Peyer's patch (tissue), 4 donors: ENCODE measurements at regions not wholly inside any gene's neighbourhood (a gene's known extent, or its start where the extent isn't known, plus 50 kb on each side); places are given as distances from the start of the nearest gene placed in this dataset.

Experiments used
- DNase-seq, 3 donors: peaks; one replicate each; pipeline ENCODE4 v3.0.0-alpha.2; 2017 to 2019
- H3K27ac ChIP-seq, 4 donors: fragments of 200-600 bp; sonication (generic); one replicate each; pipeline ENCODE4 v1.5.1; 2016 to 2019
- H3K27me3 ChIP-seq, 2 donors: fragments of 200-600 bp; sonication (generic); one replicate each; pipeline ENCODE4 v1.5.1; 2019
- H3K36me3 ChIP-seq, 3 donors: fragments of 200-600 bp; sonication (generic); one replicate each; pipeline ENCODE4 v1.5.1; 2016 to 2019
- H3K4me1 ChIP-seq, 4 donors: fragments of 200-600 bp; sonication (generic); one replicate each; pipeline ENCODE4 v1.5.1; 2016 to 2019
- H3K4me3 ChIP-seq, 4 donors: fragments of 200-600 bp; sonication (generic); 1 replicate in 3 of 4; 2 replicates in 1 of 4; pipeline ENCODE4 v1.5.1; 2016 to 2019; ENCODE audit warnings: mild to moderate bottlenecking in 1 of 4
- H3K9me3 ChIP-seq, 4 donors: fragments of 200-600 bp; sonication (generic); one replicate each; pipeline ENCODE4 v1.5.1; 2016 to 2019; ENCODE audit warnings: mild to moderate bottlenecking in 1 of 4
- POLR2A ChIP-seq, 2 donors: fragments of 450-650 bp; IDR thresholded peaks; one replicate each; pipeline ENCODE4 v1.5.1; 2017; ENCODE audit warnings: antibody characterized with exemption in 2 of 2, mild to moderate bottlenecking in 2 of 2, moderate library complexity in 2 of 2
- TF ChIP-seq, protein P1 (sequence below), 6 experiments: fragments of 450-650 bp in 4 of 6; fragments of 200-600 bp in 2 of 6; sonication (generic) in 1 of 6; IDR thresholded peaks; one replicate each; pipeline ENCODE4 v1.5.1; 2017 to 2019; ENCODE audit warnings: antibody characterized with exemption in 6 of 6, mild to moderate bottlenecking in 3 of 6, moderate library complexity in 1 of 6

DNA sequence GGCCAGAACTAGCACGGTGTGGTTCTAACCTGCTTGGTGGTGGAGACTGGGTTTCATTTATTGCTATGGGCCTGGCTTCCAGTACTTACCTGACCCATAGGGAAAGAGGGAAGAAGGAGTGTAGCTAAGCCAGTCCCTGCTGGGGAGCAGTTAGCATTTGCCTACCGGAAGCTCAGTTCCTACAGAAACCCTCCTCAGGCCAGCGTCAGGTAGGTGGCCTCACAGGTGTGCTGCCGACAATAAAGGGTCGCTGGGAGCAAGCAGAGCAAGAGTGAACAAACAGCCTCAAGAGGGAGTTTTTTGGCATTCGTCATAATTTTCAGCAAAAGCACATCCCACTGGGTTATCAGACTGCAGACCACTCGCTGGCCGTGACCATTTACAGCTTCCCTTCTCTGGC is 740.6 kb upstream of the TENM3 start:
- TF ChIP-seq, protein P1, sequence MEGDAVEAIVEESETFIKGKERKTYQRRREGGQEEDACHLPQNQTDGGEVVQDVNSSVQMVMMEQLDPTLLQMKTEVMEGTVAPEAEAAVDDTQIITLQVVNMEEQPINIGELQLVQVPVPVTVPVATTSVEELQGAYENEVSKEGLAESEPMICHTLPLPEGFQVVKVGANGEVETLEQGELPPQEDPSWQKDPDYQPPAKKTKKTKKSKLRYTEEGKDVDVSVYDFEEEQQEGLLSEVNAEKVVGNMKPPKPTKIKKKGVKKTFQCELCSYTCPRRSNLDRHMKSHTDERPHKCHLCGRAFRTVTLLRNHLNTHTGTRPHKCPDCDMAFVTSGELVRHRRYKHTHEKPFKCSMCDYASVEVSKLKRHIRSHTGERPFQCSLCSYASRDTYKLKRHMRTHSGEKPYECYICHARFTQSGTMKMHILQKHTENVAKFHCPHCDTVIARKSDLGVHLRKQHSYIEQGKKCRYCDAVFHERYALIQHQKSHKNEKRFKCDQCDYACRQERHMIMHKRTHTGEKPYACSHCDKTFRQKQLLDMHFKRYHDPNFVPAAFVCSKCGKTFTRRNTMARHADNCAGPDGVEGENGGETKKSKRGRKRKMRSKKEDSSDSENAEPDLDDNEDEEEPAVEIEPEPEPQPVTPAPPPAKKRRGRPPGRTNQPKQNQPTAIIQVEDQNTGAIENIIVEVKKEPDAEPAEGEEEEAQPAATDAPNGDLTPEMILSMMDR (IDR thresholded peaks at IDR 0.05) = no peak
- no peak for TF ChIP-seq POLR2A (IDR thresholded peaks at IDR 0.05)
- H3K4me1 ChIP-seq = no peaks in the 10 kb centered on the region
- no peaks in the 10 kb centered on the region for H3K36me3 ChIP-seq
- H3K4me3 ChIP-seq = no peak overlapping the region
- no peaks in the 10 kb centered on the region for H3K27me3 ChIP-seq
- no peak overlapping the region for H3K27ac ChIP-seq
- no peaks in the 10 kb centered on the region for H3K9me3 ChIP-seq
- no peak for DNase-seq

DNA sequence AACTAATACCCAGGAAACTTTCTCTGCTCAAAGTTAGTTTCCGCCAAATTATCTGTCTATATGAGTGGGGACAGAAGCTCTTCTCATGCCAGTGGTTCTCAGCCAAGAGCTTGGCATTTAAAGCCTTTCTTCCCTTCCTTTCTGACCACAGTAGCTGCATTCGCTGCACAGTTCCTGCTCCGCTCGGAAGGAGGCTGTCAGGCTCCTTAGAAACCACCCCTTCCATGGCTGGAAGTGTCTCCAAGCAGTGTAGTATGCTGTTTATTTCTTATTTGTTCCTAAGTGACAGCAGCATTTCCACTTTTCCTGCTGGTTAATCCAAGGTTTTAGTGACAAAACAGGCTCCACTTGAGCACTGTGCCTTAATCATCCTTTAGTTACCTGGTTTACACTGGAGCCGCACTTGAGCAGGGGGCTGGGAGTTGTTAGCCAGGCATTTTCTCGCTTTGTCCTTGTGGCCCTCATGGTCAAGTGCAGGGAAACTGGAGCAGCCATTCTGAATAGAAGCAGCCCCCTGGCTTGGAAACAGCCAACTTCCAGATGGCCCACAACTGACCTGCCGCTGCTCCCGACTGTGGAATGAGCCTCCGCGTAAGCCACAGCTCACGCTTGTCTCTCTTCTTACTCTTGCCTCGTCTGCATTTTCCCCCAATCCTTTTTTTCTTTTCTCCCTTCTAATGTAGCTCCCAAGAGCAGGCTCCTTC is 739.4 kb upstream of the TENM3 start:
- TF ChIP-seq, protein P1 (IDR thresholded peaks at IDR 0.05) = no peak
- TF ChIP-seq POLR2A (IDR thresholded peaks at IDR 0.05) = no peak
- Histone ChIP-seq H3K4me3 (no peak overlapping the region), H3K4me1 (no peaks in the 10 kb centered on the region), H3K27ac (no peak overlapping the region), H3K27me3 (no peaks in the 10 kb centered on the region), H3K36me3 (no peaks in the 10 kb centered on the region), H3K9me3 (no peaks in the 10 kb centered on the region)
- no peak for DNase-seq

DNA sequence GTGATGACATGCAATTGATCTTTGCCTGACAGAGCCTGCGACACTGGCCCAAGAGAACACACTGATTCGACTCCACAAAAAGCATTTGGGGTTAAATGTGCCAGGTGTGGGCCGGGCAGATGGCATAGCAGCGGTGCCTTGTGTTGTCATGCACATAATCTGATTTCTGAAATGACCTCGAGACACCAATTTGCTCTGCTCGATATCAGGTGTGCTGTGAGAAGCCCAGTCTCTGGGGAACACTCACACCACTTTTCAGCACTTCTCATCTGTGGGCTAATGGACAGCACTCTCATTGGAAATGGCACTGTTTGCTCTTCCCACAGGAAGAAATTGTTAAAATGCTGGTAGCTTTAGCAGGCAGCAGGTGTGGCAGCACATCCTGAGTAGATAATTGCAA is 738.3 kb upstream of the TENM3 start:
- DNase-seq = no peak
- H3K27ac ChIP-seq = no peak overlapping the region
- H3K27me3 ChIP-seq = no peaks in the 10 kb centered on the region
- no peaks in the 10 kb centered on the region for H3K36me3 ChIP-seq
- TF ChIP-seq POLR2A (IDR thresholded peaks at IDR 0.05) = no peak
- TF ChIP-seq, protein P1 (IDR thresholded peaks at IDR 0.05) = no peak
- no peaks in the 10 kb centered on the region for H3K9me3 ChIP-seq
- no peaks in the 10 kb centered on the region for H3K4me1 ChIP-seq
- no peak overlapping the region for H3K4me3 ChIP-seq

DNA sequence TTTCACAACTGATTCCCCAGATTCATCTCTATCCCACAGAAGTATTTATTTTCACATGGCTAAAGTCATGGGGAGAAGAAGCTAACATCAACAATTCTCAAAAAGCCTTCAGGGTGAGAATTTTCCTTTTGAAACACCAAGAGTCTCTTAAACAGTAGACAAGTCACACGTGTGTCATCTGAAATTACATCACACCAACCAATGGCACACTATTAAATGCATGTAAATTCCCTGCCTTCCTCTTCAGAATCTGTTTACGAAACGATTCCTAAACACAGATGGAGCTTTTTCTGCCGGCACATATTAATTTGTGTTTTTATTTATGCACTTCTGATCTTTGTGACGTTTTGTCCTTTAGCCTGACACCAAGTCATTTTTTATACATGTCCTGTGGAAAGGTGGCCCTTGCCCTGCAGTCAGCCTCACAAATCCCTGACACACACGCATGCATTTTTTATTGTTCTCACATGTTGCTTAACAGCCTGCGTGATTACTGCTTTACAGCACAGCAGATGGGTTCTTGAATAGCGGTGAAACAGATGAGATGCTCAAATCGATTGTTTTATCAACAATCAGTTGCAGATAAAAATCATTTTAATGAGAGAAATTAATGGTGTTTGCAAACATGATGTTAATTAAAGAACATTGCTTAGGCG is 735.9 kb upstream of the TENM3 start:
- H3K27ac ChIP-seq = no peak overlapping the region
- H3K4me3 ChIP-seq = no peak overlapping the region
- H3K27me3 ChIP-seq = no peaks in the 10 kb centered on the region
- no peaks in the 10 kb centered on the region for H3K9me3 ChIP-seq
- TF ChIP-seq POLR2A (IDR thresholded peaks at IDR 0.05) = no peak
- TF ChIP-seq, protein P1 (IDR thresholded peaks at IDR 0.05) = no peak
- H3K4me1 ChIP-seq = no peaks in the 10 kb centered on the region
- DNase-seq = no peak
- H3K36me3 ChIP-seq = no peaks in the 10 kb centered on the region

DNA sequence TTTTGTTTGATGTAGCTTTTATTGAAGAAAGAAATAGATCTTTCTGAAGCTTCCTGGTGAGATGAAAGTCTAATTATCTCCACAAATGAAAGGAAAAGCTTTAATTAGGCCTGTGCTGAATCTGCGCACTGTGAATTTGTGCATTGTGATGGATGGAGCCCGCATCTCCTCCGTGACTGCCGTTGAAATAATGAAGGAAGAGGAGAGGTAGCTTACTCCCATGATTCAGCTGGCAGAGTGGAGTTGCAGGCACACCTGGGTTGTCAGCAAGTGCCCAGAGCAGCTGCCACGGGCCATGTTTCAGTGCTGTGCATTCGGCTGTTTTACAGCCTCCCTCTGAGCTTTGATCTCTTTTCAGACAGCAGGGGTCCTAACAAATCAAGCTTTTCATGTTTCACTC is 735.3 kb upstream of the TENM3 start:
- H3K4me3 ChIP-seq = no peak overlapping the region
- DNase-seq = no peak
- no peaks in the 10 kb centered on the region for H3K4me1 ChIP-seq
- no peak overlapping the region for H3K27ac ChIP-seq
- no peak for TF ChIP-seq POLR2A (IDR thresholded peaks at IDR 0.05)
- TF ChIP-seq, protein P1 (IDR thresholded peaks at IDR 0.05) = no peak
- no peaks in the 10 kb centered on the region for H3K9me3 ChIP-seq
- H3K36me3 ChIP-seq = no peaks in the 10 kb centered on the region
- H3K27me3 ChIP-seq = no peaks in the 10 kb centered on the region
